GM19043 (cell line): ENCODE measurements at regions not wholly inside any gene's neighbourhood (a gene's known extent, or its start where the extent isn't known, plus 50 kb on each side); places are given as distances from the start of the nearest gene placed in this dataset.

Experiments used
- ATAC-seq: cut with Tn5 transposase; IDR thresholded peaks from one replicate; pipeline ENCODE4 v1.9.1; 2021; ENCODE audit warnings: low read depth; ENCODE audit not compliant: unreplicated experiment

- ATAC-seq = no peak
Observed at GRCh38 chr4:180766944-180767729, 1476.1 kb upstream of the TENM3 start.

GRCh38 chr4:180768610-180769009 lies 1474.6 kb upstream of the TENM3 start:
- ATAC-seq = no peak

GRCh38 chr4:180769791-180770190 lies 1473.4 kb upstream of the TENM3 start:
- ATAC-seq = no peak

GRCh38 chr4:180770265-180770664 lies 1472.9 kb upstream of the TENM3 start:
- no peak for ATAC-seq

GRCh38 chr4:180784940-180785339 lies 1458.3 kb upstream of the TENM3 start:
- ATAC-seq = no peak

- no peak for ATAC-seq
Observed at GRCh38 chr4:180788729-180789128, 1454.5 kb upstream of the TENM3 start.

- ATAC-seq = no peak
Observed at GRCh38 chr4:180789929-180790328, 1453.3 kb upstream of the TENM3 start.

- ATAC-seq = no peak
Observed at GRCh38 chr4:180790471-180790870, 1452.7 kb upstream of the TENM3 start.

- no peak for ATAC-seq
Observed at GRCh38 chr4:180792541-180792940, 1450.7 kb upstream of the TENM3 start.

GRCh38 chr4:180794333-180794732 lies 1448.9 kb upstream of the TENM3 start:
- ATAC-seq = no peak

- no peak for ATAC-seq
Observed at GRCh38 chr4:180798036-180798577, 1445.1 kb upstream of the TENM3 start.

- ATAC-seq = no peak
Observed at GRCh38 chr4:180799798-180800197, 1443.4 kb upstream of the TENM3 start.

- ATAC-seq = no peak
Observed at GRCh38 chr4:180805101-180805500, 1438.1 kb upstream of the TENM3 start.

GRCh38 chr4:180808862-180809261 lies 1434.3 kb upstream of the TENM3 start:
- no peak for ATAC-seq

GRCh38 chr4:180809439-180809838 lies 1433.8 kb upstream of the TENM3 start:
- no peak for ATAC-seq

- ATAC-seq = no peak
Observed at GRCh38 chr4:180810581-180810980, 1432.6 kb upstream of the TENM3 start.

GRCh38 chr4:180811556-180811955 lies 1431.6 kb upstream of the TENM3 start:
- no peak for ATAC-seq

GRCh38 chr4:180812783-180813182 lies 1430.4 kb upstream of the TENM3 start:
- no peak for ATAC-seq

GRCh38 chr4:180814875-180815417 lies 1428.3 kb upstream of the TENM3 start:
- no peak for ATAC-seq

GRCh38 chr4:180817529-180817928 lies 1425.7 kb upstream of the TENM3 start:
- ATAC-seq = no peak

- ATAC-seq = no peak
Observed at GRCh38 chr4:180823108-180823507, 1420.1 kb upstream of the TENM3 start.
